CD4-positive, alpha-beta memory T cell (primary cell): ENCODE measurements at regions not wholly inside any gene's neighbourhood (a gene's known extent, or its start where the extent isn't known, plus 50 kb on each side); places are given as distances from the start of the nearest gene placed in this dataset.
"Not testable (repeated sequence)": the region's sequence is repeated elsewhere in the genome, so short reads cannot be mapped to it uniquely, and the experiment has no call there.

Experiments
- CTCF ChIA-PET: fragments of 350-600 bp; sonication (Branson Sonifier 250); formaldehyde crosslinking; loops from one replicate; lab custom pipeline; 2021; ENCODE audit warnings: inconsistent platforms; ENCODE audit not compliant: partially characterized antibody; lab: Charles Lee
- POLR2A ChIA-PET: fragments of 350-600 bp; sonication (Branson Sonifier 250); formaldehyde crosslinking; loops from one replicate; lab custom pipeline; 2021; ENCODE audit not compliant: partially characterized antibody; lab: Charles Lee
- DNase-seq, 5 donors: peaks; one replicate each; pipeline versions ENCODE4 v3.0.0 to v3.0.0-alpha.2; 2020 to 2022; ENCODE audit warnings: mixed read lengths in 1 of 5
- H3K27ac ChIP-seq: one replicate; pipeline ENCODE4 v1.7.0; 2013; ENCODE audit warnings: low read depth, low read length
- H3K27me3 ChIP-seq: 2 replicates; pipeline ENCODE4 v1.7.0; 2013; ENCODE audit warnings: mild to moderate bottlenecking, low read length, moderate library complexity; ENCODE audit not compliant: insufficient read depth
- H3K36me3 ChIP-seq: 2 replicates; pipeline ENCODE4 v1.7.0; 2013; ENCODE audit warnings: mild to moderate bottlenecking, low read length, moderate library complexity; ENCODE audit not compliant: insufficient read depth
- H3K4me1 ChIP-seq: 2 replicates; pipeline ENCODE4 v1.7.0; 2013; ENCODE audit warnings: mild to moderate bottlenecking, low read length, moderate library complexity; ENCODE audit not compliant: insufficient read depth
- H3K4me3 ChIP-seq, 2 donors: one replicate each; pipeline ENCODE4 v1.7.0; 2013; ENCODE audit warnings: low read length in 2 of 2, mild to moderate bottlenecking in 1 of 2
- H3K9me3 ChIP-seq, 2 donors: one replicate each; pipeline ENCODE4 v1.7.0; 2013; ENCODE audit warnings: low read length in 2 of 2, control low read depth in 1 of 2; ENCODE audit not compliant: control insufficient read depth in 1 of 2
- H3K27ac Mint-ChIP-seq, 7 donors: one replicate each; pipeline ENCODE4 v1.8.0; 2020 to 2021; ENCODE audit warnings: mixed read lengths in 7 of 7, mild to moderate bottlenecking in 6 of 7, inconsistent platforms in 3 of 7, moderate library complexity in 3 of 7
- H3K27me3 Mint-ChIP-seq, 2 donors: one replicate each; pipeline ENCODE4 v1.8.0; 2020 to 2021; ENCODE audit warnings: mixed read lengths in 2 of 2
- H3K36me3 Mint-ChIP-seq, 2 donors: one replicate each; pipeline ENCODE4 v1.8.0; 2020 to 2021; ENCODE audit warnings: mixed read lengths in 2 of 2, inconsistent platforms in 1 of 2, mild to moderate bottlenecking in 1 of 2
- H3K4me1 Mint-ChIP-seq, 4 donors: one replicate each; pipeline ENCODE4 v1.8.0; 2020 to 2021; ENCODE audit warnings: mixed read lengths in 4 of 4, mild to moderate bottlenecking in 1 of 4
- H3K4me3 Mint-ChIP-seq, 8 donors: one replicate each; pipeline ENCODE4 v1.8.0; 2020 to 2021; ENCODE audit warnings: mixed read lengths in 8 of 8, mild to moderate bottlenecking in 7 of 8, moderate library complexity in 6 of 8, inconsistent platforms in 3 of 8
- H3K9me3 Mint-ChIP-seq, 8 donors: one replicate each; pipeline ENCODE4 v1.8.0; 2020 to 2021; ENCODE audit warnings: mixed read lengths in 8 of 8, mild to moderate bottlenecking in 5 of 8, inconsistent platforms in 3 of 8, moderate library complexity in 1 of 8
- intact Hi-C: fragments of 100-400 bp; cut with micrococcal nuclease; formaldehyde crosslinking; loops from one replicate; pipeline ENCODE4 v1.15.1; 2023

DNA sequence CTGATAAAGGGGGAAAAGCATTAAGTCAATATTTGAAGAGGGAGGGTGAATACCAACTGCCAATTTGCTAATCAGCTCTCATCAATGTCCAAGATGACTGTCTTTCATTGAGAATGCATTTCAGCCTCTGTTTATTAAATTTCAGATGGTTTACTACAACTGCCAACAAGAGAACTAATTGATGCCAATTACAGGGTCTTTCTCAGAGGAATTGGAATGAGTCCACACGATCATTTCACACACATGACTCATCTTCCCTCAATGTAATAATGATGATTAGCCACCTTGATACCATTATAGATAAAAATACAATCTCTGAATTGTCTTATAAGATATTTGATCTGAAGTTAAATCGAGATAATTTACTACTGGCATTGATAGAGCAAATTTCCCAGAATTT lies 1274.4 kb downstream of the ROBO2 start:
- CTCF ChIA-PET = no interaction called here
- Histone ChIP-seq H3K9me3 (no peaks in the 10 kb centered on the region), H3K36me3 (no peaks in the 10 kb centered on the region), H3K4me3 (no peak overlapping the region), H3K27ac (no peak overlapping the region), H3K27me3 (no peaks in the 10 kb centered on the region), H3K4me1 (no peaks in the 10 kb centered on the region)
- H3K4me1 Mint-ChIP-seq = no peaks in the 10 kb centered on the region
- no peak overlapping the region for H3K4me3 Mint-ChIP-seq
- H3K27ac Mint-ChIP-seq = no peak overlapping the region
- no peaks in the 10 kb centered on the region for H3K36me3 Mint-ChIP-seq
- H3K27me3 Mint-ChIP-seq = no peaks in the 10 kb centered on the region
- DNase-seq = no peak
- POLR2A ChIA-PET = no interaction called here
- intact Hi-C loops = no loop called here
- peaks cover 2 to 19% (median 8%) of the 10 kb centered on the region in 8 donors for H3K9me3 Mint-ChIP-seq

DNA sequence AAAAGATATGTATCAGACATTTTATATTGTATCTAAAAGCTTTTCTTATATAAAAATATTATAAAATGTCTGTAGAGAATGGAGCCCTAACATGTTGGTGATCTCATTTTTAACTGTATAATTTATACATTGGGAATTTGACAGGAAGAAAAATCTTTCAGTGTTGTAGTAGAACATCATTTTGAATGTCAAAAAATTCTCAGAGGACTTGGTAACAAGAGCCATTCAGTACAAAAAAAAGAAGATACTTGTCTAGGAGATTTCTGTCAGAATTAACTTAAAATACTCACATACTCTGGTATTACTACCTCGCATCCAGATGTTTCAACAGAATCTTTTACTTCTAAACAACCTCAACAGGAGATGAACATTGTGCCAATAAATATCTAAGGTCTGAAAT lies 1277.9 kb downstream of the ROBO2 start:
- intact Hi-C loops = no loop called here

DNA sequence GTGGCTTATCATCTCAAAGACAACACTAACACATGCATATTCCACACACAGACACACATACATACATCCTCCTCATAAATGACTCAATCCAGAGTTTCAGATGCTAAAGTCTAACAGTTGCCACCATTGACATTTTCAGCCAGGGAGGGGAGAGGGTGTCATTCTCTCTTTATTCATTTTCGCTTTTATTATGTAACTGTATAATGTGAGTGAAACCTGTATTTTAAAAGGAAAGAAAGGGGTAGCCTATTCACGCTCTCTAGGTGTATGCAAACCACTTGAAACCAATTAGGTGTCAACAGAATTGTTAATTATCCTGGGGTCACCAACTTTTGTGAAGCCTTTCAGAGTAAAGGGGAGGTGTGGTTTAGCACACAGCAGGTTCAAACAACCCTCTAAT lies 1282.9 kb downstream of the ROBO2 start:
- intact Hi-C loops = no loop called here
- no peak overlapping the region for H3K27ac Mint-ChIP-seq
- Histone ChIP-seq H3K27ac (no peak overlapping the region), H3K4me3 (no peak overlapping the region), H3K27me3 (no peaks in the 10 kb centered on the region), H3K4me1 (no peaks in the 10 kb centered on the region), H3K36me3 (no peaks in the 10 kb centered on the region), H3K9me3 (no peaks in the 10 kb centered on the region)
- POLR2A ChIA-PET = no interaction called here
- CTCF ChIA-PET = no interaction called here
- DNase-seq = no peak
- H3K27me3 Mint-ChIP-seq = no peaks in the 10 kb centered on the region
- no peaks in the 10 kb centered on the region for H3K4me1 Mint-ChIP-seq
- H3K9me3 Mint-ChIP-seq = peaks cover 0 to 26% (median 13%) of the 10 kb centered on the region in 8 donors
- H3K36me3 Mint-ChIP-seq = no peaks in the 10 kb centered on the region
- H3K4me3 Mint-ChIP-seq = no peak overlapping the region

More for the DNA sequence above, 1277.9 kb downstream of the ROBO2 start:
- Histone ChIP-seq H3K27me3 (no peaks in the 10 kb centered on the region), H3K4me3 (no peak overlapping the region), H3K36me3 (no peaks in the 10 kb centered on the region), H3K4me1 (no peaks in the 10 kb centered on the region), H3K27ac (no peak overlapping the region), H3K9me3 (no peaks in the 10 kb centered on the region)
- H3K4me3 Mint-ChIP-seq = no peak overlapping the region
- ChIA-PET POLR2A (no interaction called here), CTCF (no interaction called here)
- no peaks in the 10 kb centered on the region for H3K4me1 Mint-ChIP-seq
- H3K9me3 Mint-ChIP-seq = peaks cover 0 to 20% (median 6%) of the 10 kb centered on the region in 8 donors
- no peaks in the 10 kb centered on the region for H3K36me3 Mint-ChIP-seq
- no peak for DNase-seq
- H3K27me3 Mint-ChIP-seq = no peaks in the 10 kb centered on the region
- H3K27ac Mint-ChIP-seq = no peak overlapping the region

DNA sequence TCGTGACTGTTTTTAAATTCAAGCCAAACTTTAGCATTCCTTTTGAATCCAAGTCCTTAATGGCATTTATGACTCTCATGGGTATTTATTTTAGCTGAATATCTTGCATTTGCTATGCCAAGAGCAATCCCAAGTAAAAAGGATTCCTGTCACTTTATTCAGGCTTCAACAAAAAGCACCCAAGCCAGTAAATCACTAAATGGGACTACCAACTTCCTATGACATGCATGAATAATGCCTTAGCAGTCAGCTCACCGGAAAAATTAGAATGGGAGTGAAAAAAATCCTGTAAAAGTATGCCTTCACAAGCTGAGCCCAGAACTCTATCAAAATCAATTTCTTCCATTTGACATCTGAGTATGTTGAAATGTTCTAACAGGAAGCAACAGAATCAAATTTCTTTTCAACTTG lies 1297.9 kb downstream of the ROBO2 start:
- ChIA-PET POLR2A (no interaction called here), CTCF (no interaction called here)
- Histone ChIP-seq H3K9me3 (peaks cover 3 to 4% of the 10 kb centered on the region in 2 donors), H3K4me3 (no peak overlapping the region), H3K27me3 (no peaks in the 10 kb centered on the region), H3K27ac (no peak overlapping the region), H3K36me3 (no peaks in the 10 kb centered on the region), H3K4me1 (no peaks in the 10 kb centered on the region)
- Mint-ChIP-seq H3K27ac (no peak overlapping the region), H3K9me3 (peaks cover 0 to 13% (median 5%) of the 10 kb centered on the region in 8 donors), H3K27me3 (no peaks in the 10 kb centered on the region), H3K4me3 (no peak overlapping the region), H3K4me1 (no peaks in the 10 kb centered on the region), H3K36me3 (no peaks in the 10 kb centered on the region)
- intact Hi-C loops = no loop called here
- DNase-seq = no peak

DNA sequence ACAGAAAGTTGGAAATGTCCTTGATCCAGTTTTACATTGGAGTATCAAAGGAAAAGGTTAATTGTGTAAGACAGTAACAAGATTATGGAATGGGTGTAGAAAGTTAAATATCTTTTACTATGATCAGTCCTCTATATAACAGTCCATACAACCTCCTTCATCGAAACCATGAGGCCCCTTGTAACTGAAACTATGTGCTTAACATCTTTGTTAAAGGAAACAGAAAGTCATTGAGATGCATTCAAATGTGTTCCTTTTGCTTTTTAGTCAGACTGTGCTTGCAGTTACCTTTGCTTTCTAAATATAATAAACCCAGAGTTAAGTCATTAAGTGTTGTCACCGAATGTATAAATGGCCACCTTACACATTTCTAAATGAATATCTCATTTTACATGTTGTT lies 1298.5 kb downstream of the ROBO2 start:
- intact Hi-C loops = no loop called here
- no peak for DNase-seq
- peaks cover 0 to 14% (median 5%) of the 10 kb centered on the region in 8 donors for H3K9me3 Mint-ChIP-seq
- Histone ChIP-seq H3K36me3 (no peaks in the 10 kb centered on the region), H3K9me3 (peaks cover 3 to 4% of the 10 kb centered on the region in 2 donors), H3K4me3 (no peak overlapping the region), H3K27ac (no peak overlapping the region), H3K27me3 (no peaks in the 10 kb centered on the region), H3K4me1 (no peaks in the 10 kb centered on the region)
- H3K4me3 Mint-ChIP-seq = no peak overlapping the region
- no peaks in the 10 kb centered on the region for H3K4me1 Mint-ChIP-seq
- CTCF ChIA-PET = no interaction called here
- H3K27me3 Mint-ChIP-seq = no peaks in the 10 kb centered on the region
- no peaks in the 10 kb centered on the region for H3K36me3 Mint-ChIP-seq
- no peak overlapping the region for H3K27ac Mint-ChIP-seq
- POLR2A ChIA-PET = no interaction called here

DNA sequence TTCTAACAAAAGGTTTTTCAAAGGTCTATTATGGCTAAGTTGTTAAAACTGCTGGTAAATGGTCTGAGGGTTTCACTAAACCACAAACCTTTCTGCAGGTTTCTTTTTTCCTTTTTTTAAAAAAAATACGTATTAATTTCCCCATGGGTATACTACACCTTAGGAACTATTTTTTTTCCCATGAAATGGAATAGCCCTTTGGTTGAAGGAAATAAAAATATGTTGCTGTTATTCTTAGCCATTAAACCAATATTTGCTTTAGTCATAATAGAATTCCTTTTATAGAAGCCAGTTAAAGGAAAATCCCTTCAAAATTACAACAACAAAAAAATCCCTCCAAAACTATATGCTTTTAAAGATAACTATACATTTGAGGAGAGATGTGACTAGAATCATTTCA lies 1303.3 kb downstream of the ROBO2 start:
- intact Hi-C loops = no loop called here
- no peaks in the 10 kb centered on the region for H3K36me3 ChIP-seq
- H3K36me3 Mint-ChIP-seq = no peaks in the 10 kb centered on the region
- H3K27ac Mint-ChIP-seq = no peak overlapping the region
- no peak overlapping the region for H3K4me3 Mint-ChIP-seq
- H3K27me3 Mint-ChIP-seq = no peaks in the 10 kb centered on the region
- no peaks in the 10 kb centered on the region for H3K27me3 ChIP-seq
- no peaks in the 10 kb centered on the region for H3K4me1 ChIP-seq
- H3K27ac ChIP-seq = no peak overlapping the region
- no peak overlapping the region for H3K4me3 ChIP-seq
- CTCF ChIA-PET = no interaction called here
- peaks cover 0 to 18% (median 6%) of the 10 kb centered on the region in 8 donors for H3K9me3 Mint-ChIP-seq
- no peaks in the 10 kb centered on the region for H3K4me1 Mint-ChIP-seq
- DNase-seq = no peak
- peaks cover 0 to 3% of the 10 kb centered on the region in 2 donors for H3K9me3 ChIP-seq
- POLR2A ChIA-PET = no interaction called here

DNA sequence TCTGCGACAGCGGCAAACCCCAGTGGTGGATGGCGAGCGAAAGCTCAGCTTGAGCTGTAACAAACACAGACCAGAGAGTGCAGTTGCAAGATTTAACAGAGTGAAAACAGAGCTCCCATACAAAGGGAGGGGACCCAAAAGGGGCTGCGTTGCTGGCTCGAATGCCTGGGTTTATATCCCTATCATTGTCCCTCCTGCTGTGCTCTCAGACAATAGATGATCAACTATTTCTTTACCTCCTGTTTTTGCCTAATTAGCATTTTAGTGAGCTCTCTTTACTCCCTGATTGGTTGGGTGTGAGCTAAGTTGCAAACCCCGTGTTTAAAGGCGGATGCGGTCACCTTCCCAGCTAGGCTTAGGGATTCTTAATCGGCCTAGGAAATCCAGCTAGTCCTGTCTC lies 1304.4 kb downstream of the ROBO2 start:
- H3K4me1 ChIP-seq, H3K27me3 Mint-ChIP-seq, H3K4me3 Mint-ChIP-seq, H3K4me3 ChIP-seq, H3K36me3 ChIP-seq, H3K9me3 ChIP-seq, CTCF ChIA-PET, intact Hi-C loops, H3K27ac Mint-ChIP-seq, H3K4me1 Mint-ChIP-seq, POLR2A ChIA-PET, H3K27me3 ChIP-seq, DNase-seq, H3K36me3 Mint-ChIP-seq, H3K27ac ChIP-seq: not testable (repeated sequence)
- peaks cover 0 to 18% (median 6%) of the 10 kb centered on the region in 8 donors for H3K9me3 Mint-ChIP-seq

DNA sequence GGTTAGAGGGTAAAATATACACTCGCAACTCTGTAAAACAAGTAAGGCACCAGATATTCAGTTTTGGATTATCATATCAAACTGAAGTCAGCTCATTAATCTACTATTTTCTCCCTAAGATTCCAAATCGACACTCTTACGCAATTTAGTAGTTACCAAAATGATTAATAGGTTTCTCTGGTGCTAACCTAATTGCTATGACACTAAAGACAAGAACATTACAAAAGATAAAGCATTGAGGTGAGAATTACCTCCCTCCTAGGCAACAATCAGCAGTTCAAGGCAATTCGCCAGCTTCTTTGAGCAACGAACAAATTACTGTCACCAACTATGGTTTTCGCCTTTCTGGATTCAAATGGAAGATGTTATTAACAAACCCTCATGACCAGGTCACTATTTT lies 1305.0 kb downstream of the ROBO2 start:
- CTCF ChIA-PET = no interaction called here
- no peak for DNase-seq
- no peak overlapping the region for H3K4me3 ChIP-seq
- H3K27ac ChIP-seq = no peak overlapping the region
- H3K36me3 ChIP-seq = no peaks in the 10 kb centered on the region
- Mint-ChIP-seq H3K4me1 (no peaks in the 10 kb centered on the region), H3K27me3 (no peaks in the 10 kb centered on the region), H3K27ac (no peak overlapping the region), H3K9me3 (peaks cover 0 to 18% (median 7%) of the 10 kb centered on the region in 8 donors), H3K36me3 (no peaks in the 10 kb centered on the region), H3K4me3 (no peak overlapping the region)
- peaks cover 0 to 3% of the 10 kb centered on the region in 2 donors for H3K9me3 ChIP-seq
- no peaks in the 10 kb centered on the region for H3K4me1 ChIP-seq
- POLR2A ChIA-PET = interaction anchor here (0.5 kb wide), 1 partner anchor 32 kb away, joined by 4 read pairs; no protein-coding TSS in a partner anchor
- no peaks in the 10 kb centered on the region for H3K27me3 ChIP-seq
- intact Hi-C loops = no loop called here
